ENCODE measurements at regions not wholly inside any gene's neighbourhood (a gene's known extent, or its start where the extent isn't known, plus 50 kb on each side); places are given as distances from the start of the nearest gene placed in this dataset.
"Not testable (repeated sequence)": the region's sequence is repeated elsewhere in the genome, so short reads cannot be mapped to it uniquely, and the experiment has no call there.

DNA sequence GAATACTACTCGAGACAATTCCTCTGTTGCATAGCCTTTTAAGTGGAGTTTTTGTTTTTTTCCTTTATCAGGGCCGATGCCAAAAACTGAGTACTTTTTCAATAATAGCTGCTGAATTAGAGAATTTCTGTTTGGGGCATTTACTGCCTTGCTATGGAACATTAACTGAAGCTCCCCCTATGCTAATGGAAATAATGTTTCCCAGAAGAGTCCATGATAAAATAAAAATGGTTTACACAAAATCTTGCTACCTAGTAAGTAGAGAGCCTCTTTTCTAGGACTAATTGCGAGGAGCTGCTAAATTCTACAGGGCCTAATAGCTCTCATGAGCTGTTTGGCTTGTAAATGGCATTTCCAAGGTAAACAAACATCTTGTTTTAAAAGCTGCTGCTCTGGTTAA, 128.2 kb upstream of the MYO10 start:
- Histone ChIP-seq H3K79me2 (no peaks in the 10 kb centered on the region), H3K4me2 (ENCODE audit: low read length) (no peak overlapping the region), H3K4me3 (ENCODE audit: low read depth, low read length) (no peak overlapping the region), H3K9me3 (ENCODE audit: control insufficient read depth, low read length) (no peaks in the 10 kb centered on the region), H3K27me3 (ENCODE audit: control insufficient read depth, insufficient read depth, low read length) (no peaks in the 10 kb centered on the region), H2AFZ (no peak overlapping the region), H3K36me3 (ENCODE audit: control insufficient read depth, insufficient read depth, low read length) (no peaks in the 10 kb centered on the region), H3K4me1 (no peaks in the 10 kb centered on the region), H3K9ac (no peak overlapping the region), H3K27ac (no peak overlapping the region)
- TF ChIP-seq, protein P1, sequence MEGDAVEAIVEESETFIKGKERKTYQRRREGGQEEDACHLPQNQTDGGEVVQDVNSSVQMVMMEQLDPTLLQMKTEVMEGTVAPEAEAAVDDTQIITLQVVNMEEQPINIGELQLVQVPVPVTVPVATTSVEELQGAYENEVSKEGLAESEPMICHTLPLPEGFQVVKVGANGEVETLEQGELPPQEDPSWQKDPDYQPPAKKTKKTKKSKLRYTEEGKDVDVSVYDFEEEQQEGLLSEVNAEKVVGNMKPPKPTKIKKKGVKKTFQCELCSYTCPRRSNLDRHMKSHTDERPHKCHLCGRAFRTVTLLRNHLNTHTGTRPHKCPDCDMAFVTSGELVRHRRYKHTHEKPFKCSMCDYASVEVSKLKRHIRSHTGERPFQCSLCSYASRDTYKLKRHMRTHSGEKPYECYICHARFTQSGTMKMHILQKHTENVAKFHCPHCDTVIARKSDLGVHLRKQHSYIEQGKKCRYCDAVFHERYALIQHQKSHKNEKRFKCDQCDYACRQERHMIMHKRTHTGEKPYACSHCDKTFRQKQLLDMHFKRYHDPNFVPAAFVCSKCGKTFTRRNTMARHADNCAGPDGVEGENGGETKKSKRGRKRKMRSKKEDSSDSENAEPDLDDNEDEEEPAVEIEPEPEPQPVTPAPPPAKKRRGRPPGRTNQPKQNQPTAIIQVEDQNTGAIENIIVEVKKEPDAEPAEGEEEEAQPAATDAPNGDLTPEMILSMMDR (IDR thresholded peaks at IDR 0.05) = no peak

DNA sequence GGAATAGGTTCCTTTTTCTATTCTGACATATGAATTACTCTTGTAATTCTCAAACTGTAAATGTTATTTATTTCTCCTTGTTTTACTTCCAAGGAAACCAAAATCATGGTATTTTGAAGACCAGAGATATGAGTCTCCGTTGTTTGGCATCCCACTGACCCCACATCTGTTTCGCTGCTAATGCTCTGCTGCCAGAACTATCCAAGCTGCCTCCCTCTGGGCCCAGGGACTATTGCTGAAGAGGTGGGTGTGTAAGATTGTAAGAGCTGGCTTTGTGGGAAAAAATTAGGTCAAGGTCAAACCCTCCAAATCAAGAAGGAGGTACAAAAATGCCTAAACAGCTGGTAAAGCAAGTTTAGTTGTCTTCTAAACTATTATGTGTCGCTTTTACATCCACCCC, 129.4 kb upstream of the MYO10 start:
- H3K27ac ChIP-seq = no peak overlapping the region
- TF ChIP-seq, protein P1 (IDR thresholded peaks at IDR 0.05) = no peak

GRCh38 chr5:17066026-17066425, 129.9 kb upstream of the MYO10 start:
- H3K79me2 ChIP-seq; H3K9ac ChIP-seq; H3K27me3 ChIP-seq (ENCODE audit: control insufficient read depth, insufficient read depth, low read length); H2AFZ ChIP-seq; H3K4me1 ChIP-seq; H3K27ac ChIP-seq; H3K4me3 ChIP-seq (ENCODE audit: low read depth, low read length); H3K9me3 ChIP-seq (ENCODE audit: control insufficient read depth, low read length); H3K36me3 ChIP-seq (ENCODE audit: control insufficient read depth, insufficient read depth, low read length); H3K4me2 ChIP-seq (ENCODE audit: low read length): not testable (repeated sequence)

More for the DNA sequence above, 129.4 kb upstream of the MYO10 start:
- no peaks in the 10 kb centered on the region for H3K4me1 ChIP-seq
- H3K79me2 ChIP-seq = no peaks in the 10 kb centered on the region
- H3K9ac ChIP-seq = no peak overlapping the region
- no peak overlapping the region for H3K4me3 ChIP-seq (ENCODE audit: low read depth, low read length)
- H3K36me3 ChIP-seq (ENCODE audit: control insufficient read depth, insufficient read depth, low read length) = no peaks in the 10 kb centered on the region
- H2AFZ ChIP-seq = no peak overlapping the region
- no peaks in the 10 kb centered on the region for H3K9me3 ChIP-seq (ENCODE audit: control insufficient read depth, low read length)
- H3K27me3 ChIP-seq (ENCODE audit: control insufficient read depth, insufficient read depth, low read length) = no peaks in the 10 kb centered on the region
- H3K4me2 ChIP-seq (ENCODE audit: low read length) = no peak overlapping the region

DNA sequence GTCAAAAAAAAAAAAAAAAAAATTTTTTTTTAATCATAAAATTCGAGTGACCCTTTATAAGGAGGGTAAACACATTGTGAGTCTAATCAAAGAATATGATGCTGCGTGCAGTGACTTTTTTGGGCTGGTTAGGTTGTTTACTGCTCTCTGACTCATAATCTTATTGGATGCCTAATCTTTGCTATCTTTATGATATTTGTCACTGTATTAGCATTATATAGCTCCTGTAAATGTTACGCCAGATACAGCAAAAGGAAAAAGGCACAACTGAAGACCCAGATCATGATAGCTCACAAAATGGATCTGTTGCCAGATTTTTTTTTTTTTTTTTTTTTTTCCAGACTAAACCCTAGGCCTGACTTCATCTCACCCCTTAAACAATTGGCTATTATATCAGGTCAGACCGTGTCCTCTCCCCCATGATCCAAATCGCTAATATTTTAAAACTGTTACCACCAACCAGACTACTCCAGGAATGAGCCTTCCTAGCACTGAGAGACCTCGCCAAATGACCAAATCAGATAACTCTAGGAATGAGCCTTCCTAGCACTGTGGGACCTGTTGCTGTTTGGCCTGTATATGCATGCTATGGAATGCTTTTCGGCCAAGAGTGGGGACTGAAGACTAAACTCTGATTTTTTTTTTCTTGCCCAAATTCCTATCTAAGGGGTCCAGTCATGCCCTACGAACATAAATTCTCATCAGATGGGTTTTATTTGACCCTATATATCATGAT, 131.7 kb upstream of the MYO10 start:
- H3K4me3 ChIP-seq (ENCODE audit: low read depth, low read length) = no peak overlapping the region
- H3K36me3 ChIP-seq (ENCODE audit: control insufficient read depth, insufficient read depth, low read length) = no peaks in the 10 kb centered on the region
- no peak overlapping the region for H3K9ac ChIP-seq
- no peaks in the 10 kb centered on the region for H3K4me1 ChIP-seq
- no peak overlapping the region for H3K27ac ChIP-seq
- no peak overlapping the region for H2AFZ ChIP-seq
- TF ChIP-seq, protein P1 (IDR thresholded peaks at IDR 0.05) = no peak
- H3K4me2 ChIP-seq (ENCODE audit: low read length) = no peak overlapping the region
- no peaks in the 10 kb centered on the region for H3K27me3 ChIP-seq (ENCODE audit: control insufficient read depth, insufficient read depth, low read length)
- no peaks in the 10 kb centered on the region for H3K79me2 ChIP-seq
- no peaks in the 10 kb centered on the region for H3K9me3 ChIP-seq (ENCODE audit: control insufficient read depth, low read length)

DNA sequence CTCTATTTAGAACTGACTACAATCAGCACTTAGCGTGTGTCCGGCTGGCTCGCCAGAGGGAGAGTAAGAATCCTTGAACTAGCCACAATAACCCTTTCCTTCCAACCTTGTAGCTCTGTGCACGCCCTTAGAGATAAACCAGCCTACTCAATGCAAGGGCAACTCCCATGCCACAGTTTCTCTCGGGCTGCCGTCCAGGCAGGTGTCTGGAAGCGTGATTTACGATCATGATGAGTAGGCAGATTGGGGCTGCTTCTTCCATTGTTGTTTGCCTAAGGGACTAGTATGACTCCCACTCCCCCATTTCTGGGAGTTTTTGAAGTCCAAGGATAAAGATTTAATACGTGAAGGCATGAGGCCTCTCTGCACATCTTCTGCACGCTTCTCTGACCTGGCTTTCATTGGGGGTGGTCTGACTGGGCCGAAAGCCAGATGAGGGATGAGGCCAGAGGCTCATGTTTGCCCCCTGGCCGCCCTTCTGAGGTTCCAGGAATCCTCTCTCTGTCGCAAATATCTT, 134.0 kb upstream of the MYO10 start:
- H3K4me2 ChIP-seq (ENCODE audit: low read length) = no peak overlapping the region
- no peak overlapping the region for H2AFZ ChIP-seq
- no peaks in the 10 kb centered on the region for H3K27me3 ChIP-seq (ENCODE audit: control insufficient read depth, insufficient read depth, low read length)
- TF ChIP-seq, protein P1 (IDR thresholded peaks at IDR 0.05) = no peak
- H3K9me3 ChIP-seq (ENCODE audit: control insufficient read depth, low read length) = no peaks in the 10 kb centered on the region
- H3K79me2 ChIP-seq = no peaks in the 10 kb centered on the region
- no peak overlapping the region for H3K27ac ChIP-seq
- no peak overlapping the region for H3K4me3 ChIP-seq (ENCODE audit: low read depth, low read length)
- H3K36me3 ChIP-seq (ENCODE audit: control insufficient read depth, insufficient read depth, low read length) = no peaks in the 10 kb centered on the region
- no peaks in the 10 kb centered on the region for H3K4me1 ChIP-seq
- H3K9ac ChIP-seq = no peak overlapping the region

All from parathyroid adenoma (tissue), 2 donors.